Stimulated activated CD8-positive, alpha-beta memory T cell treated with anti-CD3 and anti-CD28 coated beads, Interleukin-12 subunit alpha, Interleukin-12 subunit beta, amount 100 ng/mL, for 1 hour (primary cell): ENCODE measurements at regions not wholly inside any gene's neighbourhood (a gene's known extent, or its start where the extent isn't known, plus 50 kb on each side); places are given as distances from the start of the nearest gene placed in this dataset.

Experiments
- DNase-seq: peaks from one replicate; pipeline ENCODE4 v3.0.0-alpha.2; 2020; ENCODE audit warnings: low read depth

DNA sequence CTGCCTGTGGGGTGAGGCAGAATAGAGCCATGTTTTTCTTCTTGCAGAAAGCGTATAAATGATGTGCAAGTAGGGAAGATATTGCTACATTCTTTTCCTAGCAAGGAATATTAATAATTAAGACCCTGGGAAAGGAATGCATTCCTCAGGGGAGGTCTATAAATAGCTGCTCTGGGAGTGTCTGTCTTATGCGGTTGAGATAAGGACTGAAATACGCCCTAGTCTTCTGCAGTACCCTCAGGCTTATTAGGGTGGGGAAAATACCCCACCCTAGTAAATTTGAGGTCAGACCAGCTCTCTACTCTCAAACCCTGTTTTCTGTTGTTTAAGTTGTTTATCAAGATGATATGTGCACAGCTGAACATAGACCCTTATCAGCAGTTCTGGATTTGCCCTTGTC, 155.9 kb upstream of the HMCN1 start:
- no peak for DNase-seq

DNA sequence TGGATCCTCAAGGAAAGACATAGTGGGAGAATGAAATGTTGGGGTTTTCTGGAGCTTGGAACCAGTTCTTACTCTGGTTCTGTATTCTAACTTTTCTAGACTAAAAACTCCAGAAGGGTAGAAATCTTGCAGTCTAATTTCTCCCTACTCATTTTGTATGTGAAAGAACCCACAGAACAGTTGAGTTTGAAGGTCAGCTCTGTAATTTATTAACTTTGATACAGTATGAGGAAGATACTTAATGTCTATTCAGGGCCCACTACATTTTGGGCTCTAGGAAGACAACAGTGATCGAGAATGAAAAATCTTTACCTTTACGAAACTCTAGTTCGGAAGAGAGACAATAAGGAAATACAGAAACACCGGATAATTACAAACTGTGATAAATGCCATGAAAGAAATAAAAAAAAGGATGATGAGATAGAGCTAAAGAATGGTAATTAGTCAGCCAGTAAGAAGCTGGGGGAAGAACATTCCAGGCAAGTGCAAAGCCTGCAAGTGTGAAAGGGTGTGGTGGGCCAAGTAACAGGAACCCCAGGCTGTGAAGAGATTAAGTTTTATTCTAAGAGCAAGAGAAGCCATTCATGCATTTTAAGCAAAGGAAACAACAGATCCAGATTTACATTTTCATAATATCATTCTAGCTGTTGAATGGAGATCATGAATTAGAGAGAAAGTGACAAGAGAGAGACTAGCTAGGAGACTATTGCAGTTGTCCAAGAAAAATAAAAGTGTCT, 159.9 kb upstream of the HMCN1 start:
- no peak for DNase-seq

DNA sequence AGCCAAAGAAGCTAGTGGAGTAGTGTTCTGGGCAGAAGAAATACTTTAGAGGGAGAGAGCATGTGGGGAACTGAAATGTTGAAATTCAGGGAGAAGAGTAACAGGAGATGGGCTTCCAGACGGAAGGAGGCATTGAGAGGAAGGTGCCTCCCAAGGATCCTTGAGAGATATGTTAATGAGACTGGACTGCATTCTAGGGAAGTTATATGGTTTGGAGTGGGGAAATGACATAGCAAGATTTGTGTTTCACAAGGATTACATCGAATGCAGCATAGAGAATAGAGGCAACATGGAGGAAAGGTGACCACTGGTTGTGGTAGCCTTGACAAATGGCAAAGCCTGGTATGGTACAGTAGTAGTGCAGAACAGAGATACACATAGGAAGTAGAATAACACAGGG, 160.5 kb upstream of the HMCN1 start:
- no peak for DNase-seq

DNA sequence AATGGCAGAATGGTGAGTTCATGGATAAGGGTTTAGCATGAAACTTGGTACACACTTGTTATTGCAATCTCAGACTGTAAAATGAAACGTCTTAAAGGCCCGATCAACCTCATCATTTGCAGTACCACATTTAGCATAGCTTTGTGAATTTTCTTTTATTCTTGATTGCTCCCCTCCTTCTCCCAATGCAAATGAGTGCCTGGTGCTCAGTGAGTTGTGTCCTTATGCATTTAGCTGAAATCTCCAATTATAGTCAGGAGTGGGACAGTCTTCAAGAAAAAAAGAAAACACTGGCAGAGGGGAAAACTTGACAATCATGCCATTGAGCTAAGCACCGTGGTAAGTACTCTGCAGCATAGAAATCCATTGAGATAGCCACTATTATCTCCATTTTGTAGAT, 161.0 kb upstream of the HMCN1 start:
- DNase-seq: no peak

DNA sequence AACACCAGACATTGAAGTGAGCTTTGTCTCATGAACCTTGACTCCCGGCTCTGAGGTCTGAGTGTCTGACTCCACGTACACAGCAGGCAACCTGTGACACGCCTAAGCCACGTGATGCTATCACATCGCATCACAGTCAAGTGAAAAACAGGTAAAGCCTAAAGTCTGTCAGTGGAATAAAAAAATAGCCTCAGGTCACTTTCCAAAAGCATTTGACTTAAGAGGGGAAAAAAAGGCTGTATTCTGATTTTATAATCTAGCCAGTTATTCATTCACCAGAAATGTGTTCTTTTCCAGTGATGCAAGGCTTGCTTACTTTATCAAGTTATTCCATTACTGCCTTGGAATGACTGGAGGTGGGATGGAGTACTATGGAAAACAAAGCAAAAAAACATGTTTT, 163.2 kb upstream of the HMCN1 start:
- DNase-seq: no peak

DNA sequence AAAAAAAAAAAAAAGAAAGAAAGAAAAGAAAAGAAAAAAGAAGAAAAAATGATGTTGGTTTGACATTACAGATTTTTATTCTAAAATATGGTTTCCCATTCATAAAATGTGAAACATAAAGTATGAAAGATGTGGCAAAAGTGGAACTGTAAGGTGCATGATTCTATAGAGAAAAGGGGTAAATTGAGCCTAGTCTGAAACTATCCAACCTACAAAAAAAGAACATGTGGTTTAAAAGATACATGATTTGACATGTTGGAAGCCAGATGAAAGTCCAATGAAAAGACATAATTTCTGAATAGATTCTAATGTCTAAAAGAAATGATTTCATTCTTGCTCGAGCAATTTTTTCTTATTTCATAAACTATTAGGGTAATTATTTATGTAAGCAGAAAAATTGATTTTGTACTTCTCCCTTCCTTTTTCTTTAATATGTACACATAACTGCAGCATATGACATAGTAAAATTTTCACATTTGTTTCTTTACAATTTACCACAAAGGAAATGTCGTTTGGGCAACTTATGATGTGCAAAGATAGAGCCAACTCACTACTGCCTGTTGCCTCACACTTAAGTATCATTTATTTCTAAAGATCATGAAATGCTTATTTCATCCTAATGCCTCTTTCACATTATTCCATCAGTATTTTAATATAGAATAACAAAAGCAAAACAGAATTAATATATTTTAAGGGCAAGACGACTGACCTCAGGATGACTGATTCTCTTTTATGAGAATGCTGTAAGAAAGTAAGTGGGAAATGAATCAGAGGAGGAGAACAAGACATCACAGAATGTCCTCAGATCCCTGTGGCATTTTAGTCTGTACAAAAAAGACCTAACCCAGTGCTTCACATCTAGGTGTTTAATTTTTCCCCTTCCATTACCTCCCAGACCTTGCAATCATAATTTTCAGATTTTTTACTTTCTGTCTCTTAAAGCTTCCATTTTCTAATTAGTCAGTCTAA, 165.8 kb upstream of the HMCN1 start:
- DNase-seq: no peak

DNA sequence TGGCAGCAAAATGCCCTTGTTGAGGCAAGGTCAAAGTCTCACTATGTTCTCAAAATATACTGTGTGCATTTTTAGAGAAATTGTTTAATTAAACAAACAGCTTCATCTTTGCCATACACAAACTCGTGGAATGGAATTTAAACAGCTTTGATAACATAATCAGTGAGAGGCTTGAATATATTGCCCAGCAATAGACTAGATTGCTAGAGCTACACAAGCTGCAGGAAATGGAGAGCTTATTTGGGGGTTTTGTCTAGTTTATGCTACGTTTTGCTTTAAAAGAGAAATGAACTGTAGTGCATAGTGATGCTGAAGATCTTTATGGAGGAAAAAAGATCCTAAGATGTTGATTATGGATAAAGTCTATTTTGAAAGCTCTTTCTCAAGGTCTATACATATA, 166.8 kb upstream of the HMCN1 start:
- DNase-seq: no peak

DNA sequence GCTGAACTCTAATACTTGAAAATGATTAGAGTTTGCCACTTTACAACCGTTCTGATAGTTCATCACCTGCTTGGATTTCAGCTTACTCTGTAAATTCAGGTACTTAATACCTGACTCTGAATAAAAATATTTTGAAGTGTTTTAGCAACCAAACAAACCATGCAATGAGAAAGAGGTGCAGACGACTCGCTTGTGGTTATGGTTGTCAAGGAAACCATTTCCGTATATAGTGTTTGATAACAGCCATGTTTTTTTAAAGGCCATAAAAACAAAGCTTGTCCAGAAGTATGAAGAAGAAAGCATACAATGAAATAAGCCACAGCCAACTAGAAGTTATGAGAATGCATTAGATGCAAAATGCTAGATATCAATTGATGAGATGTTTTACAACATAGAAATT, 167.2 kb upstream of the HMCN1 start:
- DNase-seq: peak; percentile 49

DNA sequence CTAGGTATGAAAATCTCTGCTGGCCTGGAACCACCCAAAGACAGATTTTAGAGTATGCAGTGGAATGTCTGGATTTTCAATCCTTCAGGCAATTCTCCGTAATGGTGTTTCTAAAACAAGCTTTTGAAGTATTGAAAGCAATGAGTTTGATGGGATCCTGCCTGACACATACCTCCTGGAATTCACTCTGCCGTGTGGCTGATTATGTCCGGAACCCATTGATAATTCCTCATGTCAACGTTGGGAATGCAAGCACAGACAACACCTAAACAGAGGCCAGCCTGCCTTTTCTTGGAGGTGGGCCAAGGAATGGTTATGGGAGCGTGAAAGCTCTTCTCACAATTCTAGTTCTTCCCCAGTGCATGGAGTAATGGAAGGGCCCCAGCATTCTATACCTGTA, 168.9 kb upstream of the HMCN1 start:
- DNase-seq: no peak

DNA sequence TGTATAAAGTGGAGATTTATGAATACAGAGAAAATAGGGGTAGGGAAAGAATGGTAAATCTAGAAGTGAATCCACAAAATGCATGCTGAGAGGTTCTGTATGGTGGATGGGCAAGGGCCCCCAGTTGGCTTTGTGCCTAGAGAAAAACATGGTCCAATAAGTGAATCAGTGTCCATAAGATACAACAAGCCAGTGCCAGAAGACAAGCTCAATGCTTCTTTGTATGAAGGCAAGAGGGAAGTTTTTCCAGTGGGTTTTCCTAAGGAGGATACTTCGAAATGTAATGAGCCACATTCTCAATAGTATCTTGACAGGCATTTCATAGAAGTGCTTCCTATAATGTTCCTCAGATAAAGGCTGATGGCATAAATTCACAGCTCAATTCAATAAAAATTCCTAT, 169.4 kb upstream of the HMCN1 start:
- DNase-seq: no peak

DNA sequence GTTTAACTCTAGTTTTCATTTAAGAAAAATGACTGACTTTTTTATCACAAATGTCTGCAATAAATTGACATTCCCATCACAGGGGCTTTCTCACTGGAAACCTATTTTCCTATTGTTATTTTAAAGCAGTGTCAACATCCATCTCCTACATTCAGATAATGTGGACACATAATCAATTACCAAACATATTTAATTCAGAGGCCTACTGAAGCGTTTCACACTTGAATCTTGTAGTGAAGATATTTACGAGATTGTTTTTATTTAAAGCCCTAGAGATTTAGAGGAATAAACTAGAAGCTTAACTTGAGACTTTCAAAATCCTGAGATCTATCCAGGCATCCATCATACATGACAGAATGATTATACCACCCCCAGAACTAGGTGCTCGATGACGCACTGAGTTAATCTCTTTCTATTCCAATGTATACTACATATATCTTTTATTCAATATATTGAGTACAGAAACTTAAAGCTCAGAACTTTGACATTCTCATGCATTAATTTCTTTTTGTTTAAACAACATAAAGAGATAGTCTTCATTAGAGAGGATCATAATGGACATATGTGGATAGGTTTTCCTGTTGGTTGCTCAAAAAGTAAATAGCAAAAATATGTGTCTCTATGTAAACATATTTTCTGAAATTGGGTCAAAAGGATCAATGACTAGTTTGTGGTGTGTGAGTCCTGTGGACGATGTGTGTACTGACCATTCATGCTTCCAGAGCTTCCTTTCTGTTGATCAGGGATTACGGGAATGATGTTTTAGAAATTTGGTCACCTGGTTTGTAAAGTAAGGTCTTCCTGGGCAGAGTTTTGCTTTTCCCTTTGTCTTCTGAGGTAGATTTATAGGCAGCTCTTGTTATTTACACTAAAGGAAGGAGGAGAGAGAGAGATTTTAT, 171.5 kb upstream of the HMCN1 start:
- DNase-seq: no peak

DNA sequence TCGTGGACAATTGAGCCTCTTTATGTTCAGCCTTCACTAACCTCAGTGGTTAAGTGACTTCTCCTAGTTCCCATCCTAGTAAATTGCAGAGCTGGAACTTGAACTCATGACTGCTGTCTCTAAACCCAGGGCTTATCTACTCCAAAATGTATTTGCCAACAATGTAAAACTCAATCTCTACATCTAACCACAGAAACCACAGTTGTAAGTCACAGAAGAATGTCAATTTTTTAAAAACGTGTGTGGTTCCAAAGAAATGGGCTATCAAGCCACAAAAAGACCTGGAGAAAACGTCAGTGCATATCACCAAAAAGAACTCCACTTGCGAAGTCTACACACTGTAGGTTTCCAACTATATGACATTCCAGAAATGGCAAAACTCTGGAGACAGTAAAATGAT, 172.6 kb upstream of the HMCN1 start:
- no peak for DNase-seq

DNA sequence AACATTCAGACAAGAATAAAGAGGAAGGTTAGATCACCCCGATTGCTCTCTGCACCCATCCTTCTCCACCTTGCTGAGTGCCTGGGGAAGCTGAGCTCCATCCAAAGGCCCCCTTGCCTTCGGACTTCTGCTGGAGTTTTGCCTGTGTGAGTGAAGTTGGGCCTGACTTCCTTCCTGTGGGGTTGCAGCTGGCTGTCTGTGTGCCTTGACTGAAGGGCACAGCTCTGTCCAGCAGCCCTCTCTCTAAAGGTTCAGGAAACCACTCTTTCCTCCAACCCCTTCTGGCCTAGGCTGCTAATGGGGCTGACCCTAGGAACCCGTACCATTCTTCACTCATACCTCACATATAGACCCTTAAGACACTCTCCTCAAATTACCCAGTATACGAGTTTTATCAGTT, 173.4 kb upstream of the HMCN1 start:
- no peak for DNase-seq

DNA sequence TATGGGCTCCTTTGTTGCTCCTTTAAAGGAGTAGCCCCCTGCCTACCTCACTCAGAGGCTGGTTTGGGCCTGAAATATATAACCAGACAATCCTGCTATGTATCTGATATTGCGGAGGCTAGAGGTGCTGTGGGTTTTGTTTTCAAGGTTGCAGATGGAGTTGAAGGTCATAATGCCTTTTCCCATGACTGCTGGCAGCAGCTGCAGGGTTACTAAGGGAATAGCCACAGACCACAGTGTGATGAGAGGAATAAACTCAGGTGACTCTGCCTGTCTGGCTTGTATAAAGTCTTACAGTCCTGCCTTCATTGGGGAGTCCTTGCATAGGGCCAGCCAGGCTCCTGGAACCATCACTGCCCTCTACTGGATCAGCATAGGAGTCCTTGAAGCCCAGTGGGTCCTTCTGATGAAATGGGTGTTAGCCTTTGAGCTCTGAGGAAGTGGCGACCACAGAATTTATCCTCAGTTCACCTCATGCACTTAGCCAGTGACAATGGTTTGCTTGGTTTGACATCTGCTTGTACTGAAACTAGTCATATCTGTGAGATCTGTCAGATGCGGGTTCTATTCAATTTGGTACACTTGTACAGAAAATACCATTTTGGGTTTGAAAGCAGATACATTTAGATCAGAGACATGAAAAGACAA, 174.4 kb upstream of the HMCN1 start:
- no peak for DNase-seq

DNA sequence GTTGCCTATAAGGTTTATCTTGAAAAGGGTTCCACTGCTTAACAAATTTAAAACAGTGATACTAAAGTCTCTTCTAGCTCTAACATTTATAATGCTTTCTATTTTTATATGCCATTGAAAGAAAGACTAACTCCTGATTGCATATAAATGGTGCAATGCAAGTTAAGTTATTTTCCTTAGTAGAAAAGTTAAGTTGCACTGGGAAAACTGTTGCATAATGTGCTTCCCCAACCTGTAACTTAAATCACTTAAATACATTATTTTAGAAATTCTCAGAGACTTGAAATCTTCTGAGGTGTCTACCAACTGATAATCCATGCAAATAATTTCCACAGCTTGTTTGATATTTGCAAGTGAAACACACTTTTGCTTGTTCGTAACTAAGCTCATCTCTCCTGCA, 175.0 kb upstream of the HMCN1 start:
- no peak for DNase-seq

DNA sequence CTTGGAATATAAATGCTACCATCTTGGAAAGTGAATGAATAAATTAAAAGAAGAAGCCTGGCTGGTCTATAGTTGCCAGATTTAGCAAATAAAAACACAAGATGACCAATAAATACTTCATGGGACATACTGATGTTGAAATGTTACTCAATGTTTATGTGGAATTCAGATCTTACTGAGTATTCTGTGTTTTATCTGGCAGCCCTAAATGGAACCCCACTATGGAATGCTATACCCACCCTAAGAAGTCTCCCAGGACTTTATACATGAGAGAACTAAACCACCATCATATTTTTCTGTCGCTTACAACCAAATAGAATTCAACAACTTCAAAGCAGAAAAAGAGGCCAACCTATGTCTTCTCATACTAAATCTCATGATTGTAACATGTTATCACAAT, 177.6 kb upstream of the HMCN1 start:
- no peak for DNase-seq

DNA sequence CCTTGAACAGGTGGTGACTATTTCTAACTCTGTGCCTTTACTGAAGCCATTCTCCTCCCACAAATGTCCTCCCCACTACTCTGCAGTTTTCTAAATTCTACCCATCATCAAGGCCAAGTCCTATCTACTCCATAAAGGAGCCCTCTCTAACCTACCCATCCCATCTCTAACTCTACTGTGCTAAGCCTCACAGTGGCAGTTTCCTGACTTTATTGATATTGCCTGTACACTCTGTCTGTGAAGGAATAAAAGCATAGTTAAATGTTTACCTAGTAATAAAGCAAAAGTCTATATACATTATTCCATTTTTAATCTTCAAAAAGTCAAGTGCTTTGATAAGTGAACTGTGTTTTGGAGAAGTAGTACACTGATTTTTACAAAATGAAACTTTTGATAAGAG, 178.4 kb upstream of the HMCN1 start:
- DNase-seq: no peak

DNA sequence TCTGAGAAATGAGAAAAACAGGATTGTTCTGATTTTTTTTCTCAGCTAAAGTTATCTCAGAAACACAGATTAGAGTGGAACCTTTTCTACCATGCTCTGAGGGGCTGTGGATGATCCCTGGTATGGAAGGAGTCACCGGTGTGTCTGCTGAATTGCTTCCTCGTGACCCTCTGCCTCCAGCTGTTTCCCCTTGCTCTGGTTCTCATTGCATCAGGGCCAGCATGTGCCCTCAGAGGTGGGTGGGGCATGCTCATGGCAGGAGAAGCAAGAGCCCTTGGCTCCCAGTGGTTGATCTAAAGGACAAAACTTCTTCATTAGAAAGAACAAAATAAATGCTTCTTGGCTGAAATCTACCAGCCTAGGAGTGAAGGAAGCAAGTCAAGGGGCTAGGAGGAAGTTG, 183.2 kb upstream of the HMCN1 start:
- DNase-seq: no peak

DNA sequence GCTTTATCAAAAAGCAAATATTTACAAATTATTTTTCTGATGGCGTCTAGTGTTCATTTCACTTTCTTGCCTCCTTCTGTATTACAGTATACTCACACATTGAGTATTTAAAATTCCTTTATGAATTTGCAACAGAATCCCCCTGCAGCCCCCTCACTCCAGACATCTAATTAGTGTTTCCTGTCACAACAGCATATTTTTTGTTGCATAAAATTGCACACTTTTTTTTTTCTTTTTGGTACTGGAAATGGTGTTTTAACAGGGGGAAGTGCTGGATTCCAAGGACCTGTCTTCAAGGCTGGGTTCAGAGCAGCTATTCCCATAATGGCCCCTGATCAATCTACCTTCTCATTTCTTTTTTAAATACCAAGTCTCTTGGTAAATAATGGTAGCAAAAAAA, 184.3 kb upstream of the HMCN1 start:
- no peak for DNase-seq

DNA sequence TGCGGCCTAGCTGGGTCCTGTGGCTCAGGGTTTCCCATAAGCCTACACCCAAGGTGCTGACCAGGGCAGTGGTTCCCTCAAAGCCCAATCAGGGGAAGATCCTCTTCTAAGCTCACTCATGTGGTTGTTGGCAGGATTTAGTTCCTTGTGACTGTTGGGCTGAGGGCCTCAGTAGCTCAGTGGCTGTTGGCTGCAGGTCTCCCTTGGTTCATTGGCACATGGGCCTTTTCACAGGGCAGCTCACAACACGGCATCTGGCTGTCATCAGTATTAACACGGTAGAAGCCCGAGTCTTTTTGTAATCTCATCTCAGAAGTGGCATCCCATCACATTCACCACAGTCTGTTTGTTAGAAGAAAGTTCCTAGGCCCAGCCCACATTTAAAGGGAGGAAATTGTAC, 188.2 kb upstream of the HMCN1 start:
- DNase-seq: no peak

DNA sequence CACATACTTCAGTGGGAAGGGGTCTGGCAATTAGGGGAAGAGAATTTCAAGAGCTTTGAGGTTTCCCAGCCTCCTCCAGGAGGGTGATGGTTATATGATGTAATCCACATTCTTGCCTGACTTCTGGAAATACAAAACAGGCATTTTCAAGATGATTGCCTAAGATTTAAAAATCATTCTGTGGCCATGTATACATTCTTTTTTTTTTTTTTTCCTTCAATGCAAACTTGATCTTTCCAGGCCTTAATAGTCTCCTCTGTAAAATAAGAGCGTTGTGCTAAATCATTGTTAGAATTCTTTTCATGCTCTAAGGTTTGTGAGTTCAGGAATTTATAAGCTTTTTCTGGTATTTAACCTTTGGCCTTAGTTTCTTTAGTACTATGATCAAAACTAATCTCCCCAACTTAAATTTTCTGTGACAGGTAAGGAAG, 192.3 kb upstream of the HMCN1 start:
- DNase-seq: no peak

DNA sequence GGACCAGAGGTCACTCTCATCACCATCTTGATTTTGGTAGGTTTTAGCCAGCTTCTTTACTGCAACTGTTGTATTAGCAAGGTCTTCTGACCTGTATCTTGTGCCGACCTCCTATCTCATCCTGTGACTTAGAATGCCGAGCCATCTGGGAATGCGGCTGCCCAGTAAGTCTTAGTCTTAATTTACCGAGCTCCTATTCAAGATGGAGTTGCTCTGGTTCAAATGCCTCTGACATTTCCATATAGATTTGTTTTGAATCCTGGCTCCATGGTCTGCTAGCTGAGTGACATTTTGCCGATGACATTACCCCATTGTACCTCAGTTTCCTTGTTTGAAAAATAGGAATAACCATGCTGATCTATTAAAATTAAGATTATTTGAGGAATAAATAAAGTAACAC, 193.9 kb upstream of the HMCN1 start:
- DNase-seq: no peak
